Parathyroid adenoma (tissue), 2 donors: ENCODE measurements at regions not wholly inside any gene's neighbourhood (a gene's known extent, or its start where the extent isn't known, plus 50 kb on each side); places are given as distances from the start of the nearest gene placed in this dataset.
A peak's percentile ranks its signal among the peaks of the same experiment; 100 is the strongest.

Experiments used
- H2AFZ ChIP-seq: fragments of 300-600 bp; sonication (generic); one replicate; pipeline ENCODE4 v1.7.0; 2017; ENCODE audit warnings: antibody characterized with exemption, mild to moderate bottlenecking
- H3K27ac ChIP-seq: fragments of 300-600 bp; sonication (generic); one replicate; pipeline ENCODE4 v1.7.0; 2017
- H3K27me3 ChIP-seq: fragments of 300-600 bp; sonication (generic); one replicate; pipeline ENCODE4 v1.7.0; 2017; ENCODE audit warnings: low read length; ENCODE audit not compliant: control insufficient read depth, insufficient read depth
- H3K36me3 ChIP-seq: fragments of 300-600 bp; sonication (generic); one replicate; pipeline ENCODE4 v1.7.0; 2017; ENCODE audit warnings: low read length; ENCODE audit not compliant: control insufficient read depth, insufficient read depth
- H3K4me1 ChIP-seq: fragments of 300-600 bp; sonication (generic); one replicate; pipeline ENCODE4 v1.7.0; 2017; ENCODE audit warnings: control low read depth
- H3K4me2 ChIP-seq: fragments of 300-600 bp; sonication (generic); one replicate; pipeline ENCODE4 v1.7.0; 2017; ENCODE audit warnings: low read length
- H3K4me3 ChIP-seq: fragments of 300-600 bp; sonication (generic); one replicate; pipeline ENCODE4 v1.7.0; 2017; ENCODE audit warnings: low read depth, low read length
- H3K79me2 ChIP-seq: fragments of 300-600 bp; sonication (generic); one replicate; pipeline ENCODE4 v1.7.0; 2017; ENCODE audit warnings: control low read depth
- H3K9ac ChIP-seq: fragments of 300-600 bp; sonication (generic); one replicate; pipeline ENCODE4 v1.7.0; 2017; ENCODE audit warnings: mild to moderate bottlenecking
- H3K9me3 ChIP-seq: fragments of 300-600 bp; sonication (generic); one replicate; pipeline ENCODE4 v1.7.0; 2017; ENCODE audit warnings: low read length; ENCODE audit not compliant: control insufficient read depth
- TF ChIP-seq, protein P1 (sequence below): fragments of 300-600 bp; sonication (generic); IDR thresholded peaks from one replicate; pipeline ENCODE4 v1.7.0; 2017; ENCODE audit warnings: antibody characterized with exemption, mild to moderate bottlenecking
- donor health status: primary hyperparathyroidism.

DNA sequence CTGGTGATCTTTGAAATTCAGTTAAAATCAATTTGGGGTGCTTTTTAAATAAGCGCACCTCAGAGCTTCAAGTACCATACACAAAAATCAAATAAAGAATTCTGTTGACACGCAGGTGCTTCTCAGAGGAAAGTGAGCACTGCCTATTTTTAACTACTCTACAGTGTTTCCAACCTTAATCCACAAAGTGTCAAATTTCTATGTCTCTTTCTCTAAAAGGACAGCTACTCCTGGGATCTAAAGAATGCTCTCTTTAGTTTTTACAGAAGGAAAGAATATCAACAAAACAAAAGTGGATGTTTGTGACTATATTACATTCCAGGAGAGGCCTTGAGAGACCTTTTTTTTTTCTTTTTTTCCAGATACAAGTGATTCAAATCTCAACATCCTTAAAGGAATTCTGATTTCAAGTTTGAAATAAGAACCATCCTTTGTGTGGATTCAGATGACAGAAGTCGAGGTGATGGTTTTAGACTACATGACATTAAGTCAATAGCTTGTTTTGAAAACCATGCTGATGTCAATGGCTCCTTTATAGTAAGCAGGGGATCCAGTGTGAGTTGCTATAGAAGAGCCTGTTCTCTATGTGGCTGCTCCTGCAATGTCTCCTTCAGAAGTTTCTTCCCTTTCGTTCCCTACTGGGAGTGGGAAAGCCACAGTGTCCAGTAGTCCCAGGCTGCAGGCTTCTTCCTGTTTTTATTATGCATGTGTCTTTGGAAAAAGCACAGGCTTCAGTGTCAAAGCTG lies 67.2 kb upstream of the DEFB112 start:
- H3K27ac ChIP-seq: no peak overlapping the region
- H3K4me3 ChIP-seq: no peak overlapping the region
- TF ChIP-seq, protein P1, sequence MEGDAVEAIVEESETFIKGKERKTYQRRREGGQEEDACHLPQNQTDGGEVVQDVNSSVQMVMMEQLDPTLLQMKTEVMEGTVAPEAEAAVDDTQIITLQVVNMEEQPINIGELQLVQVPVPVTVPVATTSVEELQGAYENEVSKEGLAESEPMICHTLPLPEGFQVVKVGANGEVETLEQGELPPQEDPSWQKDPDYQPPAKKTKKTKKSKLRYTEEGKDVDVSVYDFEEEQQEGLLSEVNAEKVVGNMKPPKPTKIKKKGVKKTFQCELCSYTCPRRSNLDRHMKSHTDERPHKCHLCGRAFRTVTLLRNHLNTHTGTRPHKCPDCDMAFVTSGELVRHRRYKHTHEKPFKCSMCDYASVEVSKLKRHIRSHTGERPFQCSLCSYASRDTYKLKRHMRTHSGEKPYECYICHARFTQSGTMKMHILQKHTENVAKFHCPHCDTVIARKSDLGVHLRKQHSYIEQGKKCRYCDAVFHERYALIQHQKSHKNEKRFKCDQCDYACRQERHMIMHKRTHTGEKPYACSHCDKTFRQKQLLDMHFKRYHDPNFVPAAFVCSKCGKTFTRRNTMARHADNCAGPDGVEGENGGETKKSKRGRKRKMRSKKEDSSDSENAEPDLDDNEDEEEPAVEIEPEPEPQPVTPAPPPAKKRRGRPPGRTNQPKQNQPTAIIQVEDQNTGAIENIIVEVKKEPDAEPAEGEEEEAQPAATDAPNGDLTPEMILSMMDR: no peak
- no peaks in the 10 kb centered on the region for H3K9me3 ChIP-seq
- H3K9ac ChIP-seq: no peak overlapping the region
- H3K4me2 ChIP-seq: no peak overlapping the region
- H3K36me3 ChIP-seq: no peaks in the 10 kb centered on the region
- H3K27me3 ChIP-seq: no peaks in the 10 kb centered on the region
- no peaks in the 10 kb centered on the region for H3K79me2 ChIP-seq
- no peaks in the 10 kb centered on the region for H3K4me1 ChIP-seq
- H2AFZ ChIP-seq: peak overlapping the region; percentile 28

DNA sequence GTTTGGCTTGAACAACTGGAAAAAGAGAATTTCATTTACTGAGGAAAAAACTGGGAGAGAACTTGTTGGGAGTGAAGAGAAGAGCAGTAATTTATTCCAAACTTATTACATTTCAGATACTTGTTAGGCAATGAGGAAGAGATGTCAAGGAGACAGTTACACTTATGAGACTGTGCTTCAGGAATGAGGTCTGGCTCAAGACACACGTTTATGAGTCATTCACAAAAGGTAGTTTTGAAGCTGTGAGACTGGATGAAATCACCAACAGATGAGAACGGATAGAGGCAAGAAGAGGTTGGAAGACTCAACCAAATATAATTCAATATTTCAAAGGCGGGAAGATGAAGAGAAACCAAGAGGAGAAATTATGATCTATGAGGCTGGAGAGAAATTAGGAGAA lies 70.6 kb upstream of the DEFB112 start:
- H3K27ac ChIP-seq: no peak overlapping the region
- no peak overlapping the region for H3K4me3 ChIP-seq
- H3K4me1 ChIP-seq: no peaks in the 10 kb centered on the region
- no peaks in the 10 kb centered on the region for H3K36me3 ChIP-seq
- no peak overlapping the region for H2AFZ ChIP-seq
- no peaks in the 10 kb centered on the region for H3K27me3 ChIP-seq
- H3K4me2 ChIP-seq: no peak overlapping the region
- TF ChIP-seq, protein P1: no peak
- no peaks in the 10 kb centered on the region for H3K79me2 ChIP-seq
- no peaks in the 10 kb centered on the region for H3K9me3 ChIP-seq
- no peak overlapping the region for H3K9ac ChIP-seq

DNA sequence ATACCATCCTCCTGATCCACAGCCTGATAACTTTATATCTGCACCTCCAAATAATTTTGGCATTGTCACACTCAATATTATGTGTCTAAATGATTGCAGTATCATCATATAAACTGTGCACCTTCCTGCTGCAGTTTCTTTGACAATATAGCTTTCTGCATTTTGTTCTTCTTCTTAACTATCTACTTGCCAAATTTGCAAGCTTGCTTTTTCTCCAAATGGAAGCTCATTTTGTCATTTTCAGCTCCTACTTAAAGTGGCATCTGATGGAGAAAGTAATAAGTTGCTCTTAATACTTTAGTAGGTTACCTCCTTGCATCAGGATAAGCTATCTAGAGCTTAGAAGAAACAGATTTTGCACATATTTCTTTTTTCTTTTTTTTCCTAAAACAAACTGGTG lies 74.0 kb upstream of the DEFB112 start:
- H3K36me3 ChIP-seq: no peaks in the 10 kb centered on the region
- no peak overlapping the region for H3K27ac ChIP-seq
- H3K4me1 ChIP-seq: no peaks in the 10 kb centered on the region
- no peaks in the 10 kb centered on the region for H3K9me3 ChIP-seq
- no peaks in the 10 kb centered on the region for H3K27me3 ChIP-seq
- H3K9ac ChIP-seq: no peak overlapping the region
- H3K79me2 ChIP-seq: no peaks in the 10 kb centered on the region
- no peak overlapping the region for H3K4me2 ChIP-seq
- no peak overlapping the region for H2AFZ ChIP-seq
- no peak overlapping the region for H3K4me3 ChIP-seq
- TF ChIP-seq, protein P1: no peak

DNA sequence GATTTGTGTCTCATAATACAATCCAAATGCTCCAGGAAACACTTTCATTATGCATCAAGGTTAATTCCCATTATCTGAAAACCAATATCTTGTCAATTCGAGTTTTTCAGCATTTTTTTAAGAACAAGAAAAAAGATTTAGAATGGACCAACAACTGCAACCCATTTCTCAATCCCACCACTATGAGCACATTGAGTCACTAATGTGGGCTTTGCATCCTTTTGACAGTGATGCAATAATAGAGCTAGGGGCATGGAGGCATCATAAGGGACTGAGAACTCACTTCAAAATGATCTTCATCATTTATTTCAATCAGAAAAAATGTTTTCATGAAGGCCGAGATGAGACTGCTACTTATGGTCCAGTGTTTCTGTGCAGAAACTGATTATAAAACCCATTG lies 74.8 kb upstream of the DEFB112 start:
- Histone ChIP-seq H3K4me1 (no peaks in the 10 kb centered on the region), H3K36me3 (no peaks in the 10 kb centered on the region), H3K27ac (no peak overlapping the region), H3K4me2 (no peak overlapping the region), H3K27me3 (no peaks in the 10 kb centered on the region), H3K79me2 (no peaks in the 10 kb centered on the region), H3K9me3 (no peaks in the 10 kb centered on the region), H3K9ac (no peak overlapping the region), H2AFZ (no peak overlapping the region), H3K4me3 (no peak overlapping the region)
- TF ChIP-seq, protein P1: no peak

DNA sequence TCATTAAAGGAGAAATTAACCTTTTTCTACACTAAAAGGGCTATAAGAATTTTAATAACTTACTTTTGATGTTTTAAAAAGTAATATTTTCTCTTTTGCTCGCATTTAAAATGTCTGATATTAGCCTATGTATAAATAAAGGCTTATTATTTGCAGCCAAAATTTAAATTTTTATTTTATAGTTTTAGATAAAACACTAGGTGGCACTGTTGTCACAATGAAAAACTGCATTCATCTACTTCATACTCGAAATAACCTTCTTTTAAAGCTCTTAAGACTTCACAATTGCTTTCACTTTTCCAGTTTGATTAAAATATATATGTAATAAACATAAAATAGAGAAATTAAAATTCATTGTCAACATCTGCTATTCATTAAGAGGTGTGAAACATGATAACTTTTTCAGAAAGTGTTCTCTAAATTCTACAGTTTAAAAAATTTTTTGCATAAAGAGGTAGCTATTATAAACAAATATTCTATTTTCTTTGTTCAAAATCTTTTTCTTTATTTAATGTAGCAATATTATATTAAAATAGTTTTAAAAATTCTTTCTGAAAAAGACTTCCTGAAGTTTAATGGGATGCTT lies 78.8 kb upstream of the DEFB112 start:
- no peak overlapping the region for H3K9ac ChIP-seq
- H3K27me3 ChIP-seq: no peaks in the 10 kb centered on the region
- H3K4me1 ChIP-seq: no peaks in the 10 kb centered on the region
- no peak overlapping the region for H3K4me2 ChIP-seq
- no peaks in the 10 kb centered on the region for H3K9me3 ChIP-seq
- TF ChIP-seq, protein P1: peak; percentile 42
- H2AFZ ChIP-seq: no peak overlapping the region
- no peak overlapping the region for H3K4me3 ChIP-seq
- no peak overlapping the region for H3K27ac ChIP-seq
- no peaks in the 10 kb centered on the region for H3K36me3 ChIP-seq
- H3K79me2 ChIP-seq: no peaks in the 10 kb centered on the region
